Activated CD4-positive, alpha-beta T cell treated with anti-CD3 and anti-CD28 coated beads, Interleukin-10, Interleukin-2, amounts not matched to agents 100 ng/mL and 50 ng/mL, durations not matched to agents 16 hours and 8 hours (primary cell): ENCODE measurements at regions not wholly inside any gene's neighbourhood (a gene's known extent, or its start where the extent isn't known, plus 50 kb on each side); places are given as distances from the start of the nearest gene placed in this dataset.
"Not testable (repeated sequence)": the region's sequence is repeated elsewhere in the genome, so short reads cannot be mapped to it uniquely, and the experiment has no call there.

Experiments used
- DNase-seq: peaks from one replicate; pipeline ENCODE4 v3.0.0-alpha.2; 2020

- DNase-seq, result no peak
Observed at GRCh38 chr1:108314815-108315214, 70.9 kb upstream of the NBPF4 start.

DNA sequence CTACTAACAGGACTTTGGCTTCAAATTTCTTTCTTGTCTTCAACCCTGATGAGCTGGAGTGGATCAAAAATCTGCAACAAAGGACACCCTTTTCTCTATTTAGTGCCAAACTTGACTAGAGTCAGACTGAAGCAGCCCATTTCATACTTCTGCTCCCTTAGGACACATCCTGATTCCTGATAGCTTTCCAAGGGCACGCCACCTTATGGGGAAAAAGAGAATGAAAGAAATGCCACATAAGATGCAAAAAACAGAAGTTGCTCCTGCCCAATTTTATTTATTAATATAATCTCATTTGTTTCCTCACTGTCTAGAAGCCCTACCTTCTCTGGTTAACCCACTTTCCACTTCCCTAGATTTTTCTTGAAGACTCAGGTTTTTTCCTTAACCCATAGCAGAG is 72.7 kb upstream of the NBPF4 start:
- DNase-seq, result no peak

- no peak for DNase-seq
Observed at GRCh38 chr1:108320849-108321248, 77.0 kb upstream of the NBPF4 start.

DNA sequence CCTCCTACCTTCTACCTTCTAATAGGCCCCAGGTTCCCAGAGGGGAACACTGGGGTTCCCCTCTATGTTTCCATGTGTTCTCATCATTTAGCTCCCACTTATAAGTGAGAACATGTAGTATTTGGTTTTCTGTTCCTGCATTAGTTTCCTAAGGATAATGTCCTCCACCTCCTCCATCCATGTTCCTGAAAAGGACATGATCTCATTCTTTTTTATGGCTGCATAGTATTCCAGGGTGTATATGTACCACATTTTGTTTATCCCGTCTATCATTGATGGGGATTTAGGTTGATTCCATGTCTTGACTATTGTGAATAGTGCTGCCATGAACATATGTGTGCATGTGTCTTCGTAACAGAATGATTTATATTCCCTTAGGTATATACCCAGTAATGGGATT is 81.5 kb upstream of the NBPF4 start:
- not testable (repeated sequence) for DNase-seq

- peak; percentile 1 for DNase-seq
Observed at GRCh38 chr1:108327534-108328466, 83.9 kb upstream of the NBPF4 start.

DNA sequence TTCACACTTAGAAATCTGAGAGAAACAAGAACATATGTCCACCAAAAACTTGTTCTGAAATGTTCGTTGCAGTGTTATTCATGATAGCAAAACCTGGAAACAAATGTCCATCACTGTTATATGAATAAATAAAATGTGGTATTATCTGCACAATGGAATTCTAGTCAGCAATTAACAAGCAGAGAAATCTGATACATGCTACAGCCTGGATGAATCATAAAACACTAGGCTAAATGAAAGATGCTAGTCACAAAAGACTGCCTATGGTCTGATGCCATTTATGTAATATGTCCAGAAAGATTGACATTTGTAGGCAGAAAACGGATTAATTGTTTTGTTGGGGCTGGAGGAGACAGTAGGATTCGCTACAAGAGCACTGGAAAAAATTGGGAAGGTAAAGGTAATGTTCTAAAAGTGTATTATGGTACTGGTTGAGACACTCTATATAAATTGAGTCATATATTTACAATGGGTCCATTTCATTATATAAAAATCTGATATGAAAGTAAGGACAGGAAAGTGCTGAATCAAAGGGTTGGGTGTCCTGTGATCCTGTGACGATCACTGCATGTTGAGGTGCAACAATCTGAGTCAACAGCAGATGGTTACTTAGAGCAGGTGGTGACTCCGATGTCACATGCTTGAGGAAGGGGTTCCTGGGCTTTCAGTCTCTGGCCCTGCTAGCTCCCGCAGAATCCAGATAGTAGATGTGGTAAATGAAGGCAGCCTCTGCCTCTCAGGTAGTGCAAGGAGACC is 102.1 kb upstream of the NBPF4 start:
- DNase-seq, result no peak

DNA sequence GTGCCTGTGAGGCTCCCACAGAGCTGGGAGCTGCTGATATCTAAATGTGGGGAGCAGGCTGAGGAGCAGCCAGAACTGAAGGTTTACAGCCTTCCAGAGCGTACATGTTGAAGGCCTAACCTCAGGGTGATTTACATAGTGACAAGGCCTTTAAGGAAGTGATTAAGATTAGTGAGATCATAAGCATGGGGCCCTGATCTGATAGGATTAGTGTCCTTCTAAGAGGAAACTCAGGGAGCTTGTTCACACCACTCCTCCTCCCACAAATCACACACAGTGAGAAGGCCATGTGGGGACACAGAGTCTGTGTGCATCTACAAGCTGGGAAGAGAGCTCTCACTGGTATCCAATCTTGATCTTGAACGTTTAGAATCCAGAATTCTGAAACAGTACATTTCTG is 92.3 kb upstream of the NBPF6 start:
- no peak for DNase-seq

GRCh38 chr1:108380059-108380832 is 69.9 kb upstream of the NBPF6 start:
- DNase-seq, result not testable (repeated sequence)
